ENCODE measurements at regions not wholly inside any gene's neighbourhood (a gene's known extent, or its start where the extent isn't known, plus 50 kb on each side); places are given as distances from the start of the nearest gene placed in this dataset.
A peak's percentile ranks its signal among the peaks of the same experiment; 100 is the strongest.

- no peak for DNase-seq
Observed at GRCh38 chr4:56208103-56208502, 179.2 kb downstream of the AASDH start.

GRCh38 chr4:56206258-56206657 lies 181.0 kb downstream of the AASDH start:
- no peak for DNase-seq

GRCh38 chr4:56200275-56200674 lies 187.0 kb downstream of the AASDH start:
- DNase-seq = no peak

GRCh38 chr4:56198265-56198664 lies 189.0 kb downstream of the AASDH start:
- no peak for DNase-seq

GRCh38 chr4:56197387-56197786 lies 189.9 kb downstream of the AASDH start:
- DNase-seq = no peak

- no peak for DNase-seq
Observed at GRCh38 chr4:56195025-56195424, 192.3 kb downstream of the AASDH start.

GRCh38 chr4:56191534-56191933 lies 195.8 kb downstream of the AASDH start:
- DNase-seq = no peak

- DNase-seq = no peak
Observed at GRCh38 chr4:56187688-56188087, 199.6 kb downstream of the AASDH start.

- DNase-seq = no peak
Observed at GRCh38 chr4:56186808-56187523, 200.3 kb downstream of the AASDH start.

GRCh38 chr4:56185901-56186300 lies 201.4 kb downstream of the AASDH start:
- no peak for DNase-seq

- no peak for DNase-seq
Observed at GRCh38 chr4:56184214-56184613, 203.1 kb downstream of the AASDH start.

- DNase-seq = peak in 11 of 58 donors; percentile 1 to 23 (median 4)
Observed at GRCh38 chr4:56183344-56183959, 203.8 kb downstream of the AASDH start.

- no peak for DNase-seq
Observed at GRCh38 chr4:56182356-56182755, 204.9 kb downstream of the AASDH start.

- no peak for DNase-seq
Observed at GRCh38 chr4:56181140-56181953, 205.9 kb downstream of the AASDH start.

GRCh38 chr4:56169061-56169460 lies 218.2 kb downstream of the AASDH start:
- no peak for DNase-seq

GRCh38 chr4:56164907-56165306 lies 216.2 kb downstream of the CEP135 start:
- no peak for DNase-seq

GRCh38 chr4:56160636-56161035 lies 211.9 kb downstream of the CEP135 start:
- DNase-seq = no peak

- DNase-seq = no peak
Observed at GRCh38 chr4:56158483-56158882, 209.7 kb downstream of the CEP135 start.

- DNase-seq = no peak
Observed at GRCh38 chr4:56156141-56156540, 207.4 kb downstream of the CEP135 start.

- no peak for DNase-seq
Observed at GRCh38 chr4:56155432-56155831, 206.7 kb downstream of the CEP135 start.

GRCh38 chr4:56149591-56149990 lies 200.8 kb downstream of the CEP135 start:
- no peak for DNase-seq

- no peak for DNase-seq
Observed at GRCh38 chr4:56148428-56148827, 199.7 kb downstream of the CEP135 start.

Data from anterior cingulate cortex (tissue), 58 donors.